Activated T-cell treated with anti-CD3 and anti-CD28 coated beads, Interleukin-2, amount 50 U/mL, for 72 hours (primary cell): ENCODE measurements at regions not wholly inside any gene's neighbourhood (a gene's known extent, or its start where the extent isn't known, plus 50 kb on each side); places are given as distances from the start of the nearest gene placed in this dataset.

Experiments
- ATAC-seq, 2 donors: fragments of 150-1000 bp; cut with Tn5 transposase; replicated peaks in 1 of 2; 2 replicates each; pipeline ENCODE4 v1.10.0; 2021; ENCODE audit warnings: moderate library complexity in 2 of 2, mild to moderate bottlenecking in 1 of 2
- DNase-seq, 2 donors: peaks; one replicate each; pipeline ENCODE4 v3.0.0; 2021 to 2022; ENCODE audit warnings: mixed read lengths in 1 of 2
- H3K27ac Mint-ChIP-seq: one replicate; pipeline ENCODE4 v1.8.0; 2022; ENCODE audit warnings: mild to moderate bottlenecking, moderate library complexity, mixed read lengths
- H3K27me3 Mint-ChIP-seq: one replicate; pipeline ENCODE4 v1.8.0; 2022; ENCODE audit warnings: low read depth, mixed read lengths
- H3K36me3 Mint-ChIP-seq, 2 donors: one replicate each; pipeline ENCODE4 v1.8.0; 2022; ENCODE audit warnings: mixed read lengths in 2 of 2, mild to moderate bottlenecking in 1 of 2; ENCODE audit not compliant: insufficient read depth in 2 of 2
- H3K4me1 Mint-ChIP-seq: one replicate; pipeline ENCODE4 v1.8.0; 2022; ENCODE audit warnings: low read depth, mixed read lengths
- H3K4me3 Mint-ChIP-seq, 2 donors: one replicate each; pipeline ENCODE4 v1.8.0; 2022; ENCODE audit warnings: mild to moderate bottlenecking in 2 of 2, mixed read lengths in 2 of 2, moderate library complexity in 2 of 2
- H3K9me3 Mint-ChIP-seq, 2 donors: one replicate each; pipeline ENCODE4 v1.8.0; 2022; ENCODE audit warnings: mixed read lengths in 2 of 2

DNA sequence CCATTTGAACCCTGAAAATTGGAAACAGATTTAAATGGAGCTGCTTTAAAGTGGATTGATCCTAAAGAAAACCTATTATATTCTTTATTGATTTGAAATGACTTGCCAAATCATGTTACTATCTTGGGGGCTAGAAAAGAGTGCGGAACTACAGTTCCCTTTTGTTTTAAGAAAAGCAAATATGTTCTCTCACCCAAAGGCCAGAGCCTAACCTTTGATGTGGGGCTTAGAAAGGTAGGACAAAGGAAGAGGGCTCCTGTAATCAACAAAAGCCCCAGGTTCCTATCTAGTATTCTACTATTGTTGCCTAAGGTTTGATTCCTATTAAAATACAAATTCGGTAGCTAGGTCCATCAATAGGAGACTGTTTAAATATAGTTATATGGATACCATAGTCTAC, 100.8 kb upstream of the BEND6 start:
- Mint-ChIP-seq H3K27ac (no peak overlapping the region), H3K4me1 (peaks cover 13% of the 10 kb centered on the region), H3K36me3 (no peaks in the 10 kb centered on the region), H3K4me3 (no peak overlapping the region), H3K27me3 (peaks cover 39% of the 10 kb centered on the region), H3K9me3 (no peaks in the 10 kb centered on the region)
- ATAC-seq = no peak
- no peak for DNase-seq

DNA sequence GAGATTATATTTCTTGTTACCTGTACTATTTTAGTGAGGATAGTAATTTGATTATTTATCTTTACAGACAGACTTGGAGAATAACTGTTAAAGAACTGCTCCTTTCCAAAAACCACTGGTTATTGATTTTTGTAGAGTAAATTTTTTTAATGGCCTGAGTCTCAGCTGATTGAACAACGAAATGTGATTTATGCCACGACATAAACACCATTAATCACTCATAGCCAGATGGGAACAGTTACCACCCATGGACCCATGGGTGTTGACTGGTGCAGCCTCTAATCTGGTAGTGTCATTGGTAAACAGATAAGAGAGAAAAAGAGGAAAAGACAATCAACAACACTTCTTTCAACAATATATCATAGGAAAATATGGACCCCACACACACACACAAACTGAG, 101.4 kb upstream of the BEND6 start:
- DNase-seq (no peak), ATAC-seq (no peak)
- no peak overlapping the region for H3K4me3 Mint-ChIP-seq
- H3K36me3 Mint-ChIP-seq = no peaks in the 10 kb centered on the region
- no peaks in the 10 kb centered on the region for H3K9me3 Mint-ChIP-seq
- peaks cover 39% of the 10 kb centered on the region for H3K27me3 Mint-ChIP-seq
- no peak overlapping the region for H3K27ac Mint-ChIP-seq
- peaks cover 13% of the 10 kb centered on the region for H3K4me1 Mint-ChIP-seq

DNA sequence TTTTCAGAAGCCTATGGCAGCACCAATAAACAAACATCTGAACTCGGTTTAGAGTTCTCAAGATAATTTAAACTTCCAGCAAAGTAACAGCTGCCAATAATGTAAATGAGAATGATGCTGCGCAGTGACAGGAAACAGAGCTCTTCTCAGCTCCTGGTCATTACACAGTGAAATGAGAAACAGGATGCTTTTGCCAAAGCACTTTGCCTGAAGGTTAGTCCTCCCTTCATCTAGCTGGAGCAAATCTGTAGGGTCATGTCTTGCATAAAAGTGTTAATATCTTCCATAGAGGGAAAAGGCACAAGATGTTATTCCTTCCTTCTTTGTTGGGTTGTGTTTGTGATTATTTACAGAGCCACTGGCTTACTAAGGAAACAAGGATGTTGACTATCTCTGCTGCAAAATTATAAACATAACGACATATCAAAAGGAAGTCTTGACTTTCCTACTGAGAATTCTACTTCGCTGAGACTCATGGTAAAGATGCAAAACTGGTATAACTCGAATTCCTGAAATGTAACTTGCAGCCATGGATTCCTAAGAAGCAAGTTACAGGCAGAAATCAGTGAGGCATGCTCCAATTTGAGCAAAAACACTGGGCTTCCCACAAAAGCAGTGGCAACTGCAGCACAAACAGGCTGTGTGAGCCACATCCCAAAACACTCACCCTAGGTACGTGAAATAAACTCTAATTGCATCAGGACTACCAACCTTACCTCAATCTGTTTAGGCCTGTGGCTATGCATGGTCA, 102.5 kb upstream of the BEND6 start:
- H3K27me3 Mint-ChIP-seq = peaks cover 43% of the 10 kb centered on the region
- peaks cover 13% of the 10 kb centered on the region for H3K4me1 Mint-ChIP-seq
- peak overlapping the region in 1 of 2 donors; percentile 81 for H3K4me3 Mint-ChIP-seq
- H3K36me3 Mint-ChIP-seq = no peaks in the 10 kb centered on the region
- peak in 1 of 2 donors; percentile 4 for ATAC-seq
- no peaks in the 10 kb centered on the region for H3K9me3 Mint-ChIP-seq
- no peak overlapping the region for H3K27ac Mint-ChIP-seq
- no peak for DNase-seq

DNA sequence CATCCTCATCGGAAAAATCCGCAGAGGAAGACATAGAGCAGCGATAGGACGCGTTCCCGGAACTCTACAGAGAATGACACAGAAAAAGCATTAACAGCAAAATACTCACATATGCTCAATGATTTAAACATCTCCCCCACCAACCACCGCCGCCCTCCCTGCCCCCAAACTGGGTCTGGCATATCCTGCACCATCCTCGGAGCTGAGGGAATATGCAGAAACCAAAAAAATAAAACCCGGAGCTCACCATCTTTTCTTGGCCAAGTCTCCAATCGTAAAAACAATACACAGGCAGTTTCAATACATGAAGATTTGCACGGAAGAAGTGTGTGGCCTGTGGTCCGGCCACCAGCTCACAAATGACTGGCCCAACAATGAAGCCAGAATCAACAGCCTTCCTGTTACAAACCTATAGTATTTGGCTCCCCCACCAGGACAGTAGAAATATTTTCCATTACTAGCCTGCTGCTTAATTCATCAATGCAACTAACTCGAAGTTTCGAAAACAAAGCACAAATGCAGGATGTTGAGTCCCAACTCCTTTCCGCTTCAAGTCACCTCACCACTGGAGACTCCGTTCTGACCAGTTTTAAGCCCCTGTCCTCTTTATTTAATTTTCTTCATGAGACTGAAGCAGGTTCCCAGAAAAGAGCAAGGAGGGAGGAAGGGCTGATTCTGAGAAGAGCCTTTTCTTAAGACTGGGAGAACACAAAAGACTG, 103.2 kb upstream of the BEND6 start:
- no peaks in the 10 kb centered on the region for H3K9me3 Mint-ChIP-seq
- DNase-seq (peak; percentile 50 to 61), ATAC-seq (peak; percentile 96 to 98)
- H3K4me1 Mint-ChIP-seq = peaks cover 13% of the 10 kb centered on the region
- no peaks in the 10 kb centered on the region for H3K36me3 Mint-ChIP-seq
- peaks cover 45% of the 10 kb centered on the region for H3K27me3 Mint-ChIP-seq
- H3K27ac Mint-ChIP-seq = no peak overlapping the region
- peak overlapping the region; percentile 81 to 82 for H3K4me3 Mint-ChIP-seq

DNA sequence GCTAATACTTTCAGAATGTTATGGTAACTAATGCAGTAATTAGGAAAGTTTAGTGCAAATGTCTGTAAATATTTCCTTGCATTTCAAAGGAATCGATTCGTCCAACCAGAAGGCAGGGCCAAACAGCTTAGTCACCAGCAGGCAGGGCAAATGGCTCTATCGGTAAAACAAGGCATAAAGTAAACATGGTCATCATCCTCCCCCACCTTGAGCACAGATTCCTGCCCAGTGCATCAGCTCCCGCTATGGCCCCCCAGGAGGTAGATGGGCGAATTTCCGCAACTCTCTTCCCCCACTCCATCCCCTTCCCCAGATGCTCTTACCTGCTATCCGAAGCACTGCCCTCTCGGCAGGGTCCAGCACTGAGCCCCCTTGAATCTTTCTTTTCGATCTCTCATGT, 103.8 kb upstream of the BEND6 start:
- Mint-ChIP-seq H3K4me1 (peaks cover 13% of the 10 kb centered on the region), H3K9me3 (no peaks in the 10 kb centered on the region), H3K4me3 (peak overlapping the region; percentile 81 to 82), H3K27ac (no peak overlapping the region), H3K27me3 (peaks cover 48% of the 10 kb centered on the region), H3K36me3 (no peaks in the 10 kb centered on the region)
- ATAC-seq = peak; percentile 3 to 9
- DNase-seq = no peak

DNA sequence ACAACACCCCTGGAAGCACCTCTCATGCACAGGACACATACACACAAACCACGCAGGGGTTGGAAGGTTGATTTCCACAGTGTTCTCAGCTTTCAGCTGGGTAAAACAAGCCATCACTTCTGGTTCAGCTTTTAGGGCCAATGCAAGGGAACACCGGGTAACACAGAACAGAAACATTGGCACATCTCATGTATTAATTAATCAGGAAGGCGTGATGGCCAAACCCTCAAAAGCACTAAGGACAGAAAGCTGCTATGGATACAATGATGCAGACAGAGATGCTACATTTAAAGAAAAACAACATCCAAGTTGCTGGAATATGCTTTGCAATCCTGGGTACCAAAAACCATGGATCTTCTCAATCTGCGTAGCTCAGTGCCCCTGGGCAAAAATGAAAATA, 104.3 kb upstream of the BEND6 start:
- no peaks in the 10 kb centered on the region for H3K9me3 Mint-ChIP-seq
- peaks cover 13% of the 10 kb centered on the region for H3K4me1 Mint-ChIP-seq
- H3K36me3 Mint-ChIP-seq = no peaks in the 10 kb centered on the region
- H3K4me3 Mint-ChIP-seq = peak overlapping the region; percentile 81 to 82
- DNase-seq (no peak), ATAC-seq (no peak)
- H3K27me3 Mint-ChIP-seq = peaks cover 48% of the 10 kb centered on the region
- H3K27ac Mint-ChIP-seq = no peak overlapping the region

DNA sequence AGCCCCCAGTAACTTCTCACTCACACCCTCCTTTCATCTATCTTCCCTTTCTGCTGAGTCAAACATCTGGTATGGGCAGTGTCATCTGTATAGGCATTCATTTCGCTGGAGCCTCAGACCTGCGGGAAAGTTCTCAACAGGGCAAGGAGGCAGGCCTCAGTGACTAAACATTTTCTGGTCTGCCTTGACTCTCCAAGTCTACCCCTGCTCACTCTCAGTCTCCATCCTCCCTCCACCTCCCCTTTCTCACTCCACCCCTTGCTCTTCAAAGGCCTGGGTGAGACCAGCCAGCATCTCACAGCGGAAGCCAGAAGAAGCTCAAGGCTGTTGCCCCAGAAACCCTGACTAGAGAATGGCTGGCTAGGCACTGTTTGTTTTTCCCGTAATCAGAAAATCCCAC, 105.0 kb upstream of the BEND6 start:
- Mint-ChIP-seq H3K4me3 (peak overlapping the region in 1 of 2 donors; percentile 82), H3K4me1 (peaks cover 13% of the 10 kb centered on the region), H3K9me3 (no peaks in the 10 kb centered on the region), H3K27ac (no peak overlapping the region), H3K36me3 (no peaks in the 10 kb centered on the region), H3K27me3 (peaks cover 47% of the 10 kb centered on the region)
- DNase-seq (no peak), ATAC-seq (no peak)

DNA sequence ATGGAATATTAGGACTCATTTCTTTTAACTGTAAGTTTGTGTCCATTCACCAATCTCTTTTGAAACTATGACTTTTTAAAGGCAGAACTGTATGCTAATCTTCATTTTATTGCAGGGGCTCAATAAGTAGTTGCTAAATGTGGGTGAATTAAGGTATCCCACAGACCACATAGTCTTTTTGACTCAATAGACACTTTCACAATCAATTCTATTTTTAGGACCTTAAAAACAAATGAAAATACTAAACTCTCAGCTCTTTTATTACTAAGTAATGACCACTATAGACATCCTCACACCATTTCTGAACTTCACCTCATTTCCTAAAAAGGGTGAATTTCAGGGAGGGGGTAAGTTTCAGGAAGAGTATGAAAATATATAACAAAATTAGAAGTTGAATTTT, 106.8 kb upstream of the BEND6 start:
- Mint-ChIP-seq H3K36me3 (no peaks in the 10 kb centered on the region), H3K4me3 (no peak overlapping the region), H3K27me3 (peaks cover 48% of the 10 kb centered on the region), H3K27ac (no peak overlapping the region), H3K9me3 (no peaks in the 10 kb centered on the region), H3K4me1 (peaks cover 18% of the 10 kb centered on the region)
- no peak for ATAC-seq
- DNase-seq = no peak

DNA sequence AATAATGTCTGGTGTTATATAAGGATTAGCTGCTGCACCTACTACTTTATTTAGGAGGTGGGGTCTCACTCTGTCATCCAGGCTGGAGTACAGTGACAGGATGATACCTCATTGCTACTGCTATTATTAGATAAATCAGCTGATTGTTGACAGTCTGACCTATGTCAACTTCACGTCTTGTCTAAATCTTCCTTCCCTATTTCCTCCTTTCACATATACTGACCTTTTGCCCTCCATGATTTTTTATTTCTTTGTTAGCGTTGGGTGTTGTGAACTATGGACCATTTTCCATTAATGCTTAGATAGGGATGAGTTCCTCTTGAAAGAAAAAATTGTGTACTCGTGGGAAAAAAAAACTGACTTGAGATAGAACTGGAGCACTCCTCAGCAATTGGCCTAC, 109.9 kb upstream of the BEND6 start:
- ATAC-seq = no peak
- Mint-ChIP-seq H3K27me3 (peaks cover 53% of the 10 kb centered on the region), H3K4me3 (no peak overlapping the region)

DNA sequence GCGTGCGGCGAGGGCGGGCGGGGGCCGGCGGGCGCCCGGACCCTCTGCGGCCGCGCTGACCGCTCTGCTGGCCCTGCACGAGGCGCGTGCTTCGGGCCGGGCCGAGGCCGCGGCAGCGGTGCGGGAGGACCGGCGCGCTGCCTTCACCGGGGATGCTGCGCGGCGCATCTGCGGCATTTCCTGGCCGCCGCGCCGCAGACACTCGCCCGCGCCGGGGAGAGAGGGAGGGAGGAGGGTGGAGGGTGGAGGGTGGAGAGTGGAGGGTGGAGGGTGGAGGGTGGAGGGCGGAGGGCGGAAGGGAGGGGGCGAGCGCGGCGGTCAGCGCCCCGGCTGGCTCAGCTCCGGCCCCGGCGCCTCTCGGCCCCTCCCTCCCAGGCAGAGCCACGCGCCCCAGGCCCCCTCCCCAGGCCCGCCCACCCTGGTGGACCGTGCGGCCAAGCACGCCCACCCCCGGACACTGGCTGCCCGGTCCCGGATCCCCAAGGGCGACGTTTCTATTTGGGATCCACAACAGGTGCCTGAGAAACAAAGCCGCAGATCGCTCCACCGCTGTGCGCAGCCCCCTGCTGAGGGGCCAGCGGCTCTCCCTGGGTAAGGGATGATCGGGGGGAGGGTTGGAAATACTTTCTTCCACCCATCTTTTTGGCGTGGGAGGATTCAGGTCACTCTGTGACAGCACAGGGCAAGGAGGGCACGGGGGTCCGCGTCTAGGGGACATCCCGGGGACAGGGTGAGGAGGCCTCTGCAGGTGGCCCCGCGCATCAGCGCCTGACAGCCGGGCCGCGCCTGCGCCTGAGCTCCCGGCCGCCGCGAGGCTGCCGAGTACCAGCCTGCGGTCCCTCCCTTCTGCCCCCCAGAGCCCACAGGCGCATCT, 111.2 kb upstream of the BEND6 start:
- no peaks in the 10 kb centered on the region for H3K36me3 Mint-ChIP-seq
- H3K27ac Mint-ChIP-seq = no peak overlapping the region
- peak overlapping the region; percentile 79 to 82 for H3K4me3 Mint-ChIP-seq
- H3K9me3 Mint-ChIP-seq = no peaks in the 10 kb centered on the region
- peaks cover 11% of the 10 kb centered on the region for H3K4me1 Mint-ChIP-seq
- ATAC-seq = peak; percentile 95 to 98
- DNase-seq = peak; percentile 73 to 79
- H3K27me3 Mint-ChIP-seq = peaks cover 53% of the 10 kb centered on the region

More for the DNA sequence above, 109.9 kb upstream of the BEND6 start:
- Mint-ChIP-seq H3K36me3 (no peaks in the 10 kb centered on the region), H3K27ac (no peak overlapping the region), H3K4me1 (peaks cover 11% of the 10 kb centered on the region), H3K9me3 (no peaks in the 10 kb centered on the region)
- no peak for DNase-seq

DNA sequence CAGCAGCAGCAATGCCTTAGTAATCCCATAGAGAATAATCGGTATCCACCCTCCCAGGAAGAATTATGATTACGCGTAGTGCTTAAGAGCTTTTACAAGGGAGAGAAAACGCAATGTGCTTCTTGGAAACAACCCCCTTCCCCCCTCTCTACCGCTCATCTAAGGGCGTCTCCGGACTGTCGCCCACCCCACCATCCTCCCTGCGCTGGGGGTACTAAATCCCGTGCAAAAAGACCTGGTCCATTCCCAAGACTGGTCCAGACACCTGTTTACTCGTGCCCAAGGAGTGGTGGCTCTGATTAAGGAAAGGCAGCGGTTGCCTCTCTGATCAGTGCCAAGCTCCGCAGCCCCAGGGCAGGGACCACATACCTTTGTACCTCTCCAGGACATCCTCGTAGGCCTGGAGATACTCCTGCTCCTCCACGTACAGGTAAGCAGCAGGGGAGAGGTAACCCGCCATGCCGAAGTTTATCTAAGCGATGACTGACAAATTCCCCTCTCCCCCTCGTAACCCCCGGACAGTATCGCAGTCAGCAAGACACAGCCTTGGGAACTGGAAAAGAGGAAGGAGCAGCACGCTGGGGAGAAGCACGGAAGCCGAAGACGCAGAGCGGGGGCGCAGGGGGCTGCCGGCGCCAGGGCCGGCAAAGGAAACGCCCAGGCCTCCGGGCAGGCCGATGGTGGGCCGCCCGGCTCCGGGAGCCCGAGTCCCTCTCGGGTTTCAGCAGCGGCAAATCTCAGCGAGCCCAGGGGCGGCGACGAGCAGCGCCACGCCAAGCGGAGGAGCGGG, 112.0 kb upstream of the BEND6 start:
- no peaks in the 10 kb centered on the region for H3K36me3 Mint-ChIP-seq
- H3K4me3 Mint-ChIP-seq = peak overlapping the region; percentile 86 to 91
- H3K27ac Mint-ChIP-seq = no peak overlapping the region
- peaks cover 62% of the 10 kb centered on the region for H3K27me3 Mint-ChIP-seq
- peaks cover 11% of the 10 kb centered on the region for H3K4me1 Mint-ChIP-seq
- no peaks in the 10 kb centered on the region for H3K9me3 Mint-ChIP-seq
- ATAC-seq = peak; percentile 17 to 21
- DNase-seq = peak in 1 of 2 donors; percentile 13

DNA sequence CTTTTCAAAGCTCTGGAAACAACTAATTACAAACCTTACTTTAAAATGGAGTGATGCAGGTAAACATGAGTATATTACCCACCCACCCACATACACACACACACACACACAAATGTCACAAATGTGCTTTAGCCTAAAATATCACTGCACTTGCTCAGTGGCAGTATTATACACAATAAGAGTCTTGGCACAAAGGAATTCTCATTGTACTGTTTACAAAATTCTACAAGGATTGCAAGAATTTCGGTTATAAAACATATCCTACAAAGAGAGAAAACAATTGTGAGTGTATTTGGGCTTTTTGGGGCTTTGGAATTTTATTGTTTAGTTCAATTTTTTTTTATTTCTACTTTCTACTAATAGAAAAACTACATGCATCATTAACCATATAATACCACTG, 113.2 kb upstream of the BEND6 start:
- peaks cover 65% of the 10 kb centered on the region for H3K27me3 Mint-ChIP-seq
- no peaks in the 10 kb centered on the region for H3K9me3 Mint-ChIP-seq
- H3K27ac Mint-ChIP-seq = no peak overlapping the region
- DNase-seq (no peak), ATAC-seq (no peak)
- H3K36me3 Mint-ChIP-seq = no peaks in the 10 kb centered on the region
- H3K4me3 Mint-ChIP-seq = no peak overlapping the region
- H3K4me1 Mint-ChIP-seq = peaks cover 11% of the 10 kb centered on the region
